ENCODE measurements at regions not wholly inside any gene's neighbourhood (a gene's known extent, or its start where the extent isn't known, plus 50 kb on each side); places are given as distances from the start of the nearest gene placed in this dataset.

DNA sequence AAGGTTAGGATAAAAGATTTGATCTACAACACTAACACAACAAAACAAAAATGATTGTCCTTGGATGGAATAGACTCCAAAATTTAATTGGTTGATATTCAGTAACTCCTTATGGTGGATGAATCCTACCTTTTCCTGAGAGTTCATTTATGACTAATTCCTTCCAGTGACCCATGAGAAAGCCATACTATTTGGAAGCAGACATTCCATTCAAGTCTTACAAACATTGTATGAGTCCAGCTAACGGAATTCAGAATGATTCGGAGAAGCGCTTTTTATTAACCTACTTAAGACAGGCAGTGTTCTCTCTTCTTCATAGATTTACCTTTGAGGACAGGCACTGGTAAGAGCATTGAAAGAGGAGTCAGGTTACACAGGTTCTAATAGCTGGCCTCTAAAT is 155.6 kb upstream of the ZNF648 start:
- H3K4me3 ChIP-seq (replicated peaks; ENCODE audit: insufficient read depth, low read length) = no peak overlapping the region
- no peak for DNase-seq (ENCODE audit: low read depth in 1 of 2, low spot score in 1 of 2)
- no peak overlapping the region for H3K27ac ChIP-seq (replicated peaks)
- TF ChIP-seq REST (IDR thresholded peaks at IDR 0.05; ENCODE audit: insufficient replicate concordance, low read depth) = no peak
- no peak for TF ChIP-seq SPI1 (IDR thresholded peaks at IDR 0.05; ENCODE audit: borderline replicate concordance, low read depth)
- no peak for TF ChIP-seq GABPA (IDR thresholded peaks at IDR 0.05; ENCODE audit: low read depth)
- no peak for TF ChIP-seq CTCF (IDR thresholded peaks at IDR 0.05; ENCODE audit: insufficient read depth, low read length)
- no peak for TF ChIP-seq POLR2AphosphoS5 (IDR thresholded peaks at IDR 0.05; ENCODE audit: low read depth)
- no peaks in the 10 kb centered on the region for H3K27me3 ChIP-seq (ENCODE audit: insufficient read depth, poor library complexity, severe bottlenecking)

GRCh38 chr1:182215764-182216163 is 154.3 kb upstream of the ZNF648 start:
- TF ChIP-seq CTCF (IDR thresholded peaks at IDR 0.05; ENCODE audit: insufficient read depth, low read length) (no peak), REST (IDR thresholded peaks at IDR 0.05; ENCODE audit: insufficient replicate concordance, low read depth) (no peak), SPI1 (IDR thresholded peaks at IDR 0.05; ENCODE audit: borderline replicate concordance, low read depth) (no peak), GABPA (IDR thresholded peaks at IDR 0.05; ENCODE audit: low read depth) (no peak), POLR2AphosphoS5 (IDR thresholded peaks at IDR 0.05; ENCODE audit: low read depth) (no peak)
- Histone ChIP-seq H3K27me3 (ENCODE audit: insufficient read depth, poor library complexity, severe bottlenecking) (no peaks in the 10 kb centered on the region), H3K27ac (replicated peaks) (no peak overlapping the region), H3K4me3 (replicated peaks; ENCODE audit: insufficient read depth, low read length) (no peak overlapping the region)
- DNase-seq (ENCODE audit: low read depth in 1 of 2, low spot score in 1 of 2) = no peak

DNA sequence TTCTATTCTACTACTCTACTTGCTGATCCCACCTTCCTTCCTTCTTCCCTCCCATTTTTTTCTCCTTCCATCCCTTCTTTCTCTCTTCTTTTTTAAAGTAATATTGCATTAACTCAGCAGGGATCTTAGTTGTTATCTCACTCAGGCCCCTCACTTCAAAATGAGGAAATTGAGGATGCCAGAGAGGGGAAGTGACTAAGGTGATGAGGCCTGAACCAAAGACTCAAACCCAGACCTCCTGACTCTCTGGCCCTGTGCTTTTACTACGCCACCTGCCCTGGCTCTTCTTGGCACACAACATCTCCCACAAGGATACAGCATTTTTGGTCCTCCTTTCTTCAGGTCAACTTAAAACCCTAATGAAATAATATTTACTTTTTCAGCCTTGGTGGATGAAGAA is 151.7 kb upstream of the ZNF648 start:
- no peaks in the 10 kb centered on the region for H3K27me3 ChIP-seq (ENCODE audit: insufficient read depth, poor library complexity, severe bottlenecking)
- H3K4me3 ChIP-seq (replicated peaks; ENCODE audit: insufficient read depth, low read length) = no peak overlapping the region
- DNase-seq (ENCODE audit: low read depth in 1 of 2, low spot score in 1 of 2) = peak in 1 of 2 experiments; percentile 58
- H3K27ac ChIP-seq (replicated peaks) = no peak overlapping the region
- no peak for TF ChIP-seq GABPA (IDR thresholded peaks at IDR 0.05; ENCODE audit: low read depth)
- peak; percentile 95 for TF ChIP-seq SPI1 (IDR thresholded peaks at IDR 0.05; ENCODE audit: borderline replicate concordance, low read depth)
- TF ChIP-seq POLR2AphosphoS5 (IDR thresholded peaks at IDR 0.05; ENCODE audit: low read depth) = no peak
- TF ChIP-seq CTCF (IDR thresholded peaks at IDR 0.05; ENCODE audit: insufficient read depth, low read length) = no peak

DNA sequence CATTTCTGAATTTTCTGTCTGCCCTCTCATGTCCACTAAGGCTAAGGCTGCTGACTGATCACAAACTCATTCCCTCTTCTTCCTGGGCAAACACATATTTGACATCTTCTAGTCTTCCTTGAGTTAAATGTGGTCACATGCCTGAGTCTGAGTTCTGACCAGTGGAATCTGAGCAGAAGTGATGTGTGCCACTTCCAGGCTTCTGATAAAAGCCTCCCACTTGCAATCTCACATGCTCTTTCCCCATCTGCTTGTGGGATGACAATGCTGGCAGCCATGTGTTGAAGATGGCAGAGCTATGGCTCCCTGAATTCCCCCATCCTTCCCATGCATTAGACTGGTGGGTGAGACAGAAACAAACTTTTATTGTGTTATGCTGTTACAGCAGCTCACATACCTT is 149.9 kb upstream of the ZNF648 start:
- TF ChIP-seq CTCF (IDR thresholded peaks at IDR 0.05; ENCODE audit: insufficient read depth, low read length) = no peak
- TF ChIP-seq GABPA (IDR thresholded peaks at IDR 0.05; ENCODE audit: low read depth) = no peak
- TF ChIP-seq POLR2AphosphoS5 (IDR thresholded peaks at IDR 0.05; ENCODE audit: low read depth) = no peak
- TF ChIP-seq SPI1 (IDR thresholded peaks at IDR 0.05; ENCODE audit: borderline replicate concordance, low read depth) = no peak
- no peak for TF ChIP-seq REST (IDR thresholded peaks at IDR 0.05; ENCODE audit: insufficient replicate concordance, low read depth)
- Histone ChIP-seq H3K27ac (replicated peaks) (no peak overlapping the region), H3K4me3 (replicated peaks; ENCODE audit: insufficient read depth, low read length) (no peak overlapping the region), H3K27me3 (ENCODE audit: insufficient read depth, poor library complexity, severe bottlenecking) (no peaks in the 10 kb centered on the region)
- DNase-seq (ENCODE audit: low read depth in 1 of 2, low spot score in 1 of 2) = no peak
